Heart left ventricle (tissue), 13 donors: ENCODE measurements at regions not wholly inside any gene's neighbourhood (a gene's known extent, or its start where the extent isn't known, plus 50 kb on each side); places are given as distances from the start of the nearest gene placed in this dataset.

Experiments
- POLR2A ChIP-seq, 2 donors: fragments of 450-650 bp; IDR thresholded peaks; one replicate each; pipeline ENCODE4 v1.6.1; 2017; ENCODE audit warnings: antibody characterized with exemption in 2 of 2, mild to moderate bottlenecking in 2 of 2, moderate library complexity in 2 of 2
- TF ChIP-seq, protein P1 (sequence below), 12 donors: fragments of 200-600 bp; sonication (generic) in 4 of 12; IDR thresholded peaks; one replicate each; pipeline versions ENCODE4 v1.5.0 to v1.8.0; 2018 to 2022; ENCODE audit warnings: antibody characterized with exemption in 12 of 12, mild to moderate bottlenecking in 5 of 12
- donor health status: ischemic (EF 13 %, LVEDD 7.1; RV severe dilation, severe dysfunction).
- donor health status: DM: no; HTN: yes; CAD: no.
- donor health status: DM: no; HTN: no; CAD: no.
- donor health status: ischemic (EF 25% LVEDD 6.9; RV normal size, moderate dysfunction).
- donor health status: ischemic (EF 25% LVEDD 5.7; RV mildly dilated, moderate dysfunction).
- donor health status: ischemic (EF 35%, LVEDD 5.7; RV mildly dilated, moderate dysfunction).
- donor health status: nonischemic (EF 11% LVEDD 7.7; RV severe dilation, severe dysfunction).
- donor health status: DM: yes; HTN: yes; CAD: no.
- donor health status: PGD.
- donor health status: ischemic (EF 29% LVEDD 5.4; RV normal size, mild dysfunction).
- donor health status: nonischemic (EF 23%, LVEDD 6.1; RV moderate dilation, normal function).

DNA sequence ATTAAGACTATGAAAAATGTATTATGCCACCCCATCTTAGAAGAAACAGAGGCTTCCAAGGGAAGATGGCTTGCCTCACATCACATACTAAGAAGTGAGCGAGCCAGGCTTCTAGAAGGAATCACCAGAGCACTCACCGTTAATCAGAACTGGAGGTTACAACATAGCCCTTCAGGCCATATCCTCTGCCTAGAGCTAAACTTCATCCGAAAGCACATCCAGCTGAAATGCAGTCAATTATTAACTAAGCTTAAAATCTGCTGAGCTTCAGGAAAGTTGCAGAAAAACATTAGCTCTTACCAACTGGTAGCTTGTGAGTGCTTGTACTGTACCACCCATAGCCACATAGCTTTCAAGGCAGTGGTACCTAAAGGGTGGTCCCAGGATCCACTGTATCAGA is 483.2 kb downstream of the TBL1XR1 start:
- no peak for TF ChIP-seq POLR2A (IDR thresholded peaks at IDR 0.05)
- TF ChIP-seq, protein P1, sequence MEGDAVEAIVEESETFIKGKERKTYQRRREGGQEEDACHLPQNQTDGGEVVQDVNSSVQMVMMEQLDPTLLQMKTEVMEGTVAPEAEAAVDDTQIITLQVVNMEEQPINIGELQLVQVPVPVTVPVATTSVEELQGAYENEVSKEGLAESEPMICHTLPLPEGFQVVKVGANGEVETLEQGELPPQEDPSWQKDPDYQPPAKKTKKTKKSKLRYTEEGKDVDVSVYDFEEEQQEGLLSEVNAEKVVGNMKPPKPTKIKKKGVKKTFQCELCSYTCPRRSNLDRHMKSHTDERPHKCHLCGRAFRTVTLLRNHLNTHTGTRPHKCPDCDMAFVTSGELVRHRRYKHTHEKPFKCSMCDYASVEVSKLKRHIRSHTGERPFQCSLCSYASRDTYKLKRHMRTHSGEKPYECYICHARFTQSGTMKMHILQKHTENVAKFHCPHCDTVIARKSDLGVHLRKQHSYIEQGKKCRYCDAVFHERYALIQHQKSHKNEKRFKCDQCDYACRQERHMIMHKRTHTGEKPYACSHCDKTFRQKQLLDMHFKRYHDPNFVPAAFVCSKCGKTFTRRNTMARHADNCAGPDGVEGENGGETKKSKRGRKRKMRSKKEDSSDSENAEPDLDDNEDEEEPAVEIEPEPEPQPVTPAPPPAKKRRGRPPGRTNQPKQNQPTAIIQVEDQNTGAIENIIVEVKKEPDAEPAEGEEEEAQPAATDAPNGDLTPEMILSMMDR (IDR thresholded peaks at IDR 0.05): no peak
